HG02798 (cell line): ENCODE measurements at regions not wholly inside any gene's neighbourhood (a gene's known extent, or its start where the extent isn't known, plus 50 kb on each side); places are given as distances from the start of the nearest gene placed in this dataset.
"Not testable (repeated sequence)": the region's sequence is repeated elsewhere in the genome, so short reads cannot be mapped to it uniquely, and the experiment has no call there.

ENCODE experiments used
- ATAC-seq: cut with Tn5 transposase; IDR thresholded peaks from one replicate; pipeline ENCODE4 v1.9.1; 2021; ENCODE audit warnings: mild to moderate bottlenecking; ENCODE audit not compliant: unreplicated experiment, poor library complexity

DNA sequence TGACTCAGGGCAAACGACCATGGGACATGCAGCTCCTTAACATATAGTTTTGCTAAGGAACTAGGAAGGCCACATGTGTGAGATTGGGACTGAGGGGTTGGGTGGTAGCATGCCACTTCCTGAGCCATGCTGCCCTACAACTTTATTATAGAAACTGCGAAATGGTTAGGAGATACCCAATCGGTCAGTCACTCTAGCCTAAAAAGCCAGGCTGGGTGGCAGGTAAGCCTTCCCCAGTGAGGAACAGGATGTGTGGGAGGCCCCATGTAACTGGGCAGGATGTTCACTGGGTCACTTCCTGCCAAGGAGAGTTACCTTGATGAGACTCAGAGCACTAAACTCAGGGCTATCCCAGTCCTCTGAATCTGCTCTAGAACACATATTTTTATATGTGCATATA, 123.5 kb downstream of the MAP3K7 start:
- ATAC-seq: no peak

DNA sequence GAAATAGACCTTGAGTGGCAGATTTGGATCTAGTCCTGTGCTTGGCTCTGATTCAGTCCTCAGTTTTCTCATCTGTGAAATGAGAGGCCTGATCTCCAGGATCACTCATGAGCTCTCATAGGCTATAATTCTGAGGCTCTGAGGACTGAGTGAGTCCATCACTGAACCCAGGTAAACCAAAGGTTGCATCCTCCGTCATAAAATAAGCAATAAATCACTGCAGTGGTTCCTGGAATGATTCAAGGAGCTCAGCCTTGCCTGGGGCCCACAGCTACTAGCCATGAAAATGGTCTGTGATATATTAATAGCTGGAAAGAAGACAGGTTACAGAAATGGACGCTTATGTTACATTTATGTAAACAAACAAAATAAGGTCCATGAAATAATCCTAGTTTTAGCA, 124.8 kb downstream of the MAP3K7 start:
- ATAC-seq: no peak

DNA sequence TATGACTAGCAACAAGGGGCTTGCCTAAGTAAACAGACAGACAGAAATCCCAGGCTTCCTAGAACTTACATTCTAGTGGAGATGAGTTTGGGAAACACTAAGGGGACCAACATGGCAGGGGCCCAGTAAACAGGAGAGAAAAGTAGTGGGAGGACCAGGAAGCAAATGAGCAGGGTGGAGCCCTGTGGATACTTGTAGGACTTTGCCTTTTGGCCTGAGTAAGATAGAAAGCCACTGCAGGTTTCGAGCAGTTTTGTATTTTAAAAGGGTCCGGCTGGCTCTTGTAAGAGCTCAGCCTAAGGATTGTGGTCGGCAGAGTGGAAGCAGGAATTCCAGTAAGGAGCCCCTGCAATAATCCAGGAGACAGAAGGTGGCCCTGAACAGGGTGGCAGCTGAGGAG, 125.5 kb downstream of the MAP3K7 start:
- no peak for ATAC-seq

DNA sequence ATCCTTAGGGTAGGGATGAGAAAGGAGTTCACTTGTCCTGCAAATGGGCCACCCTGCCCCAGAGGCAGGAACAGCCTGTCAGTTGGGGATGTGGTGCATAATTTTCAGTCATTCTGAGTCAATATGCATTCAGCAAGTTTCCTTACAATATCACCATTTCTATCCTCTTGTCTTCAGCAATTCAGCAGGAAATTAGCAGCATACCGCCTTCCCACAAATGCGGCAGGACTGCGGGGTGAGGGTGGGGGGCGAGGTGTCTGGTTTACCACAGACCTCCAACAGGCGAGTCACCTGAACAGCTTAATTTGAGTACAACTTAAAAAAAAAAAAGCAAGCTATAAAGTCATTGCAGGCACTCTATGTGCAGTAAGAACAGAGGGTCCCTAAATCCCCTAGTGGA, 126.8 kb downstream of the MAP3K7 start:
- ATAC-seq: no peak

DNA sequence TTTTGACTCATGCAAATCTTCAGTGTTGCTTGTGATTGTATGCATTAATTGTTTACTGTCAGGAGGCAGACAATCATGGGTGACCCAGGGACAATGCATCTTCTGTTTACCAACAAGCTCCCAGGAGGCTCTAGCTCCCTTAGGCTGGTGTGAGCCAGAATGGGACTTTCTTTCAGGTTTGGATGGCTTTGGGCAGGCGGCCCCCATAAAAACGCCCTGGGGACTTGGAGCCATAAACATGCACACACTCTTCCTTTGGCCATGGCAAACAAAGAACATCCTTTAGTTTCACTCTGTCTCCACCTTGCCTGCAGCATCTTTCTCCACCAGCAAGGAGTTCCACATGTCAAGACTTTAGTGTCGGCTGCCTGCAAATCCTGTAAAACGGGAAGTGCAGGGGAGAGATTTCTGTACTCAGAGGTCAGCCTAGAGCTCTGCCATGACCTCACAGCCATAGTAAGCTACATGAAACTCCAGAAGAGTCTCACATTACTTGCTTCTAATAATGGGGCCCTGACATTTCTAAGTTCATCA, 127.6 kb downstream of the MAP3K7 start:
- no peak for ATAC-seq

DNA sequence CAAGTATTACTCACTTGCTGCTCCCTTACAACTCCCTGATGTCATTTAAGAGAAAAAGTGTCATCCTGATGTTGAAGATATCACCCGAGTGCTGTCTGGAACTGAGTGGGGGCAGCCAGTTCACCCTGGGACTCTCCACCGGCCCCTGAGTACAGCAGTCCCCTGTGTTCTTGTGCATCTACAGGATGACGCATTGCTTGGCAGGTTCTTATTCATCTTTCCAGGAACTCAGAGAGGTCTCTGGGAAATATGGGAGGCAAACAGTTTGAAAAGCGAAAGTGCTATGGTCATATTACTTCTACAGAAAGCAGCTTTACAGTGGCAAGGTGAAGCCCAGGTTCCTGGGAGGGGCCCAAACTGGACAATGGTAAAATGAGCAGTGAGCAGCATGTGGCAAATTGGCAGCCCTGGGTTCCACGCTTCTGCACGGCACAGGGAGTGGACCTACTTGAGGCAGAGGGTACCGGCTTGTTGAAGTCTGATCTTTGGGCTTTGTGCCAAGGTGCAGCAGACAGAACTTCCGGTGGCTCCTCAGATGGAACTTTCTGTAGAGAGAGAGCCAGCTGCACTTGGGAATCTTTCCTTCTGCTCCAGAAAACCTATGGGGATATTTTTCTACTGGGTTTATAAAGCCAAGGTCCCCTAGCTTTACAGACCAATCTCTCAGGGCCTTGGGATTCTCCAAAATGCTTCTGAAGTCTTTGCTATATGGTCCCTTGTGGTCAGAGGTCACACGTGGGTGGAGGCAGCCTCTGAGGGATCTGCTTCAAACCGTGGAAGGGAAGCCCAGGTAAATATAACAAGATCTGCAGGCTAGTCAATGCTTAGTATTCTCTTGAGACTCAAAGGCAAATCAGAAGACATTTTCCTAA, 128.3 kb downstream of the MAP3K7 start:
- ATAC-seq: no peak

DNA sequence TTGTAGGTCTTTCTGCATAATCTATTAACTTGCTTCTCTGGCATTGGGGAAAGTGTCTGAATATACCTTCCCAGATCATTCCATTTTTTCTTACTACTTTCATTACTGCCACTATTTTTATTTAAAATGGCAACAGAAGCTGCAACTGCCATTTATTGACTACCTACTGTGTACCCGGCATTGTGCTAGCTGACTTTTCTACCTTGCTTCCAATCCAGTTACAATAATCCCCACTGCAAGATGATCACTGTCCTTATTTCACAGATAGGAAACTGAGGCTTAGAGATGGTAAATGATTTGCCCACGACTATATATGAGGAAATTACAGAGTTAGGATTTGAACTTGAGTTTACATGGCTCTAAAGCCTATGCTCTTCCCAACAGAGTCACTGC, 129.0 kb downstream of the MAP3K7 start:
- ATAC-seq: no peak

DNA sequence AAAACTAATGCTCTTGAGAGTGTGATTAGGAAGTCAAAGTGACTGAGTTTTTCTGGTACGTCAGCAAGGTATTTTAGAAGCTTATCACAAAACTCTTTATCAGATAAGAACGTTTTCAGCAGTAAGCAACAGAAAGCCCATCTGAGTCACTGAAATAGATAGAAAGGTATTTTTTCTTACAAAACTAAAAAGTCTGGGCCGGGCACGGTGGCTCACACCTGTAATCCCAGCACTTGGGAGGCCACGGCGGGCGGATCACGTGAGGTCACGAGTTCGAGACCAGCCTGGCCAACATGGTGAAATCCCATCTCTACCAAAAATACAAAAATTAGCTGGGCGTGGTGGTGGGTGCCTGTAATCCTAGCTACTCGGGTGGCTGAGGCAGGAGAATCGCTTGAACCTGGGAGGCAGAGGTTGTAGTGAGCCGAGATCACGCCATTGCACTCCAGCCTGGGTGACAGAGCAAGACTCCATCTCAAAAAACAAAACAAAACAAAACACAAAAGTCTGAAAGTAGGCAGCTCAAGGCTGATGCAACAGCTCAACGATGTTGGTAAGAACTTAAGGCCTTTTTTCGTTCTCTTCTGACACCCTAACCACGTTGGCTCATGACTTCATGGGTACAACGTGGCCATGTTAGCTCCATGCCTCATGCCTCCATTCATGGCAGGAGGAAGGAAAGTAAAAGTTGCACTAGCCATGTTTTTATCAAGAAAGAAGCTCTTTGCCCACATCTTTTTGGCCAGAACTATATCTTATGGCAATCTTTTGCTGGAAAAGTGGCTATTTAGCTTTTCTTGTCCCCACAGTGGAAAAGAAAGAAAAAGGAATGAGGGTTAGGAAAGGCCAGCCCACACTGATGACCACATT, 129.6 kb downstream of the MAP3K7 start:
- not testable (repeated sequence) for ATAC-seq

DNA sequence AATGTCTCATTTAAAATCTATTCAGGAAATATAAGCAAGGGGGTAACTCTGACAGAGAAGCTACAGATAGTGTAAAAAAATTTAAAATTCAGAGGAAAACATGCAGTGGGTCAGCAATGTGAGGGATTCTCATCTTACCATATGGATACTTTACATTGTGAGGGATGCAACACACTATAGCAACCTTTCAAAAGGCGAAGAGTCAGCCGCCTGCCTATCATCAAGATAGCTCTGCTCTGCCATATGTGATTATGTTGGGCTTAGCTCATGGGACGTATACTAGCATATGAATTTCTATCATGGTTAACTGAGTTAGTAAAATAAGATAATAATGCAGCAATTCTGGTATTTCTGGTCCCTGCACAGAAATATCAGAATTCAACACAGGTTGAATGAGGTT, 130.9 kb downstream of the MAP3K7 start:
- ATAC-seq: no peak

DNA sequence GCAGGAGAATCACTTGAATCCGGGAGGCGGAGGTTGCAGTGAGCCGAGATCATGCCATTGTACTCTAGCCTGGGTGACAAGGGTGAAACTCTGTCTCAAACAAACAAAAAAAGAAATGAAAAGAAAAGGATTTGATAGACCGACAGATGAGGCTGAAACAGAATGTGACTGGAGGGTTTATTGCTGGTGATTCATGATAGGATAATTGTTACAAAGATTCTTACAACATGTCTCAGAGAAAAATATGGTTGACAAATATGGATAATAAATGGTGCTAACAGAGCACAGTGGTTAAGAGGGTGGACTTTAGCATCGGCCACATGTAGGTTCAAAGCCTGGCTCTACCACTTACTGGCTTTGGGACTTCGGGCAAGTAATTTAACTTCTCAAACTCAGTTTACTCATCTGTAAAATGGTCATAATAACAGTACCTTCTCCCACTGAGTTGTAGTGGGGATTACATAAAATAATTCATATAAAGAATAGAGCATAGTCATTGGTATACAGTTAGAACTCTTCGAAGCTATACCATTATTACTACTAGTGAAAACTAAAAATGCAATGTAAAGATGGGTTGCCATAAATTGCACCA, 131.9 kb downstream of the MAP3K7 start:
- ATAC-seq: no peak

DNA sequence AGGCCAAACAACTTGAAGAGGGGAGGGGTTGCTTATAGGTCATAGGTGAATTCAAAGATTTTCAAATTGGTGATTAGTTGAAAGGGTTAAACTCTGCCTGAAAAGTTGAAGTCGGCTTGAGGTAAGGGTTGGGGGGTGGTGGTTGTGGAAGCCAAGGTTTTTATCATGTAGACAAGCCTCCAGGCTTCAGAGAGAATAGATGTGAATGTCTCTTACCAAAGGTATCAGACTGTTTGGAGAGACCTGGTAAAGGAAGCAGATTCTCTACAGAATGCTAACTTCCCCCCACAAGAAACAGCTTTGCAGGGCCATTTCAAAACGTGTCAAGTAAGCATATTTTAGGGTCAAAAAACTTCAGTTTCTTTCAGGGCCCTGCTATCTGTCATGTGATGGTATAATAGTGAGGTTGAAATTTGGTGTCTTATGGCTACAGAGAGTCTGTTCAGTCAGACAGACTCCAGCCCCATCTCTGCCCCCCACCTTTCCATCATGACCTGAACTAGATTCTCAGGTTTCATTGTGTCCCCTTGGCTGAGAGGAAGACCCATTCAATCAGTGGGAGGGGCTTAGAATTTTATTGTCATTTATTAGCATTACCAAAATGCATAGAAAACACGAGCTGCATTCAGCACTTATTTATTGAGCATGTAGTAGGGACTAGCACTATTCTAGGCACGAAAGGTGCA, 136.5 kb downstream of the MAP3K7 start:
- no peak for ATAC-seq

DNA sequence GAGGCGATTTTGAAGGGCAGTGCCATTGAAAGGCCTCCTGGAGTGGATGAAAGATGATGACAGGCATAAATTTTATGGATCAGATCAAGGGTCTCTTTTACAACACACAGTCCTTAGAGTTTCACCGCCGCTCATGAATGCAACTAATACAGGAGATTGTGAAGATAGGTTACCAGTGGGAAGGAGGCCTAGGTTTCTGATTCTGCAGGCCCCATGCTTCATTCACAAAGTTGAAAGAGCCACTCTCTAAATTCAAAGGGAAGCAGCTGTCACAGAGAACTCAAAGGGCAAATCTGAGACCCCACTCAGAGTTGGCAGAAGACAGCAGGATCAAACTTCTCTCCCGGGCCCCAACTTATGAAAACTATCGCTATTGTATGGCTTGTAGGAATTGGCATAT, 137.6 kb downstream of the MAP3K7 start:
- no peak for ATAC-seq

DNA sequence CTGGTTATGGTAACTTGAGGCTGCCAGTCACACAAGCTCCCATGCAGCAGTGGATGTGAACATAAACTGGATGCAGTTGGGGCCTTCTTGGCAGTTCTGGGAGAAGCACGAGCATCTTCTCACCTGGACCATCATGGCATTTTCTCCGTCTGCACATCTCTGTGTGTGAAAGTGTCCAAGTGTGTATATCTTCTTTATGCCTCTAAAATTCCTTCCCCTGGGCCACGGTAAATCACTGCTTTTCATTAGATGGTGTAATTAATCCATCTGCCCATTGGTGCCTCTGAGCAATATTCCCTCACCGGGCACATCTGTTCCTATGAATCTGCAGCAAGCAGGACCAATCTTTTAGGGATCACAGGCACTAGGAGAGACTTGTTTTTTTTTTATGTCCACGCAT, 138.0 kb downstream of the MAP3K7 start:
- ATAC-seq: no peak

DNA sequence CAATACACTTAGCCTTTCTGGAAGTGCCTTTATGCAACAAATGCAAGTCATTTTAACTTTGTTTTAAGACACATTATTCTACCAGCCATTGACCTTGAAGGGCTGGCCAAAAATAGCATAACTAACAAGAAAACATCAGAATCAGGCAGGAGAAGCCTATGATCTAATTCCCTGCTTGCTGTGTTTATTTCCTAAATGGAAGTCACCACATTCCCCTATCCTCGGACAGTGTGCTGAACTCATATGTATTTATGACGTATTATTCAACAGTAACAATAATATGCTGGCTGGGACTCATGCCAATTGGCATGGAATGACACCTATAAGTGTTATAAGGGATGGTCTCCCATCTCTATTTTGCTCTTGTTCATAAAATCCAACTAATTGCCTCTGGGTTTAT, 140.7 kb downstream of the MAP3K7 start:
- ATAC-seq: no peak

DNA sequence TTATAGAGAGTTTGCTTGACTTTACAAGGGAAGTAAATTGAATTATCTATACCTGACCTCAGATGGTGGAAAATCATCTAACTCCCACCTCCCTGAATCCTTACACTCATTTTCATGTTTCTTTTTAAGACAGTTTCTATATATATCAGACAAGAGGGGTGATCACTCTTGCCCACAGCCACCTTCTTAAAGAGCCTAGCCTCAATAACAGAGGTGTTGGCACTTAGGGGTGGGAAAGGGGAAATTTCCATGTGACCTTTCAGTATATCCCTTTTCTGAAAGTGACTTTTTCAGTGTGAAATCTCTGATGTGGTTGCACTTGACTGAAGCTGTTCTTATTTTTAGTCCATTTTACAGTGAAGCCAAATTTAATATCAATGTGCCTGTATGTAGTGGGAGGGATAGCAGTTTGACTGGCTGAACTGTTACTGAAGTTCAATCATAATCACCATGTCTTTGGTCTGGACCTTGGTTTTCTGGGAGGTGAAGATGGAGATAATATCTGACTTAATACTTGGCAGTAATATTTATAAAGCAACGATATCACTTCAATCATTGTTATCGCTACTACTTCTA, 141.3 kb downstream of the MAP3K7 start:
- no peak for ATAC-seq

DNA sequence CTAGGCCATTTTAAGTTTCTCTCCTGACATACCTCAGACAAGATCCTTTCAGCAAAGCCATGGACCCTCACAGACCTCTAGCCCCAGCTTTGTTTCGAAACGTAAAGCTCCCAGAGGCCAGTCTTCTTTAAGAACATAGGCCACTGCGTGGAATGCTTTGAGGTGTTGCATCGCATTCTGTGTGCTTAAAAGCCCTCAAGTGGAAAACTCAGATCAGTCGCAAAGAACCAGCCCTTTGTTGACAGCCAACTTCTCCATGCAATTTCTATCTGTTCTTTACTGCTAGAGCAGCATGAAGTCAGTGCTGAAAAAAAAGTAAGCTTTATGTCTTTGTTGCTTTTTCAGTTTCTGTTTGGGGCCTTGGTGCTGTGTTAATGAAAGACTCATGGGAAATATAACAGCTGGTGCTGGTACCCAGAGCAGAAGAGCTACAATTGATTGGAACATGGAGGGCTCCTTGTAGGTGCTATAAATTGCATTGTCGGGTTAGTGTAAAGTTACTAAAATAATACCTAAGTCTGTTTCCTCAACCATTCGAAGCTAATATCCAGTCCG, 142.6 kb downstream of the MAP3K7 start:
- ATAC-seq: peak; percentile 72

DNA sequence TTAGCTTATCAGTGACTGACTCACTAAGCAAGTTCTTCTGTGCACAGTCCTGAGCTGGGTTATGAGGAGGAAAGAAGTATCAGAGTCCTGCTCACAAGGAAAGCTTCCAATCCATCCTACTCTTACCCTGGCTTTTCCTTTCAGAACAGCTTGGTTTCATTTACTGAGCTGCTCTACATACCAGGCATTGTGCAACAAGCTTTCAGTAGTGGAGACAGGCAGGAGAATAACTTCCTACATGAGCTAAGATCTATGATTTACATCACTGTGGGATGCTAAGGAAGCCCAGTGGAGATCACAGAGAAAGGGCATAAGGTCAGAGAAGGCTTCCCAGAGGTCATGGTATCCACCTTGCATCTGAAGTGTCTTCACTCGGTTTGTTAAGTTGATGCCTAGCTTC, 144.5 kb downstream of the MAP3K7 start:
- no peak for ATAC-seq

DNA sequence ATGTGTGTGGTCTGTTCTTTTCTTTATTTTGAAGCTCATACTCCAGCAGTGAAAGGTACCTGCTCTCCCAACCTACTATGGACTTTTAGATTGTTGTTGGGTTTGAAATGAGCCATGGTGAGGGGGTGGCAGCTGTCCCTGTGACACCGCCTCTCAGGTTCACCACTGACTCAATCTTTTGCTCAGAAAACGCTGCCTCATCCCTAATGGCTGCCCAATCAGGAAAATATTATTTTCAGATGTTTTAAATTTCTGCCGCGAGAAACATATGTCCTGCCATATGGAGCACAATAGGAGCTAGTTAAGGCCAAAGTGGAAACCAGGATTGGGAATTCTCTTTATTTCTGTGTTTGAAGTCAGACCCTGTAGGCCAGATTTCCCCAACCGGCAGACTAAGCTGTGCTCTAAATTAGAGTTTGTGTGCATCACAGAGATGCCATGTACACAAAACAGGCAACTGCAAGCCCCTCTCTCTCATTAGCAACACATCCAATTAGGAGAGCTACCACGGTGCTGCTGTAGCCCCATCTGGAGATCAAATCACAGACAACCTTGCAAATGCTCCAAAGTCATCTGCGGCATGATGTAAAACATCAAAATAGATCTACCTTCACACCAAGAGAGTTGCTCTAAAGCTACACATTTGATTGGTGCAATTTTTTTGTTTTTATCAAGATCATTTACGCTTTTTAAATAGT, 144.1 kb upstream of the BACH2 start:
- no peak for ATAC-seq

DNA sequence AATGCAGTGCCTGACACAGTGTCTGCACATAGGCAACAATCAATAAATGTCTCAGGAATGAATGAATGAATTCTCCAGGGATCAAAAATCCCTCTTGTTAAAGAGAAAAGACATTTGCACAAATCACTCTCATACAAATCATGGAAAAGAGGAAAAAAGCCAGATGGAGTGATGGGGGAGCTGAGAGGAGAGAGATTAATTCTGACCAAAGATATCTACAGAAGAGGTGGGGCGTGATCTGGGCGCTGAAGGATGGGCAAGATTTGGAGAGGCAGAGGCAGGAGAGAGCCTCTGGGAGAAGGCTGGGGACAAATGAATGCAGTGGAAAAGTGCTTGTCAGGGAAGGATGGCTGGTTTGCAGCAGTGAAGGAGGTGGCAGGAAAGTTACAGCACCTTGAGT, 142.9 kb upstream of the BACH2 start:
- ATAC-seq: no peak
